ENCODE measurements at regions not wholly inside any gene's neighbourhood (a gene's known extent, or its start where the extent isn't known, plus 50 kb on each side); places are given as distances from the start of the nearest gene placed in this dataset.

DNA sequence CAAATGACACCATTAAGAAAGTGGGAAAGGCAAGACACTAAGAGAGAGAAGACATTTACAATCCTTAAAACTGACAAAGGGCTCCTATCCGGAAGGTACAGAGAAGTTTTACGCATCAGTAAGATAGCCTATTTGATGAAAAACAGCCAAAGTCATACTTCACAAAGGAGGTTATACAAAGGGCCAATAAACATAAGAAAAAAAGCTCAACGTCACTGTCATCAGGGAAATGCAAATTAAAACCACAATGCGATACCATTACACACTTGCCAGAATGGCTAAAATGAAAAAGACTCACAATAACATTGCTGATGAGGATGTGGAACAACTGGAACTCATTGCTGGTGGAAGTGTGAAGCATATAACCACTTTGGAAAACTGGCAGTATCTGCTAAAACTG is 168.6 kb upstream of the FAR2 start:
- SMC1A ChIA-PET (ENCODE audit: uncharacterized antibody, unreplicated experiment): no interaction called here
- H3K4me1 ChIP-seq (ENCODE audit: control insufficient read depth, insufficient read depth, low read length): no peaks in the 10 kb centered on the region
- FAIRE-seq (no peak), ATAC-seq (no peak), DNase-seq (ENCODE audit: low read depth, low spot score) (no peak)
- CTCF ChIA-PET: no interaction called here
- no peaks in the 10 kb centered on the region for H3K36me3 ChIP-seq (ENCODE audit: control insufficient read depth in 2 of 2, insufficient read depth in 2 of 2, low read length in 1 of 2)
- POLR2A ChIA-PET: no interaction called here
- 56% methylated on average over 4 of the region's 4 CpGs for WGBS (ENCODE audit: insufficient coverage, insufficient replicate concordance, low lambda C conversion rate, missing lambda C conversion rate)
- H3K4me2 ChIP-seq (ENCODE audit: control insufficient read depth, insufficient read depth): no peak overlapping the region
- H3K9ac ChIP-seq (ENCODE audit: control insufficient read depth, insufficient read depth, low read length): no peak overlapping the region
- no peak overlapping the region for H3K27ac ChIP-seq (ENCODE audit: control insufficient read depth, insufficient read depth)
- no peaks in the 10 kb centered on the region for H3K9me3 ChIP-seq (replicated peaks; ENCODE audit: control insufficient read depth, insufficient read depth, low read length)
- in situ Hi-C loops (cut with MboI): no loop called here
- no peaks in the 10 kb centered on the region for H4K20me1 ChIP-seq (ENCODE audit: control insufficient read depth, insufficient read depth)
- H3K4me3 ChIP-seq: no peak overlapping the region
- RAD21 ChIA-PET (ENCODE audit: unreplicated experiment): no interaction called here
- H3K27me3 ChIP-seq (replicated peaks in 1 of 2; ENCODE audit: control insufficient read depth in 2 of 2, insufficient read depth in 2 of 2, low read length in 1 of 2): no peaks in the 10 kb centered on the region
- no TSS peak for BruUV-seq (replicated peaks)
- H2AFZ ChIP-seq (ENCODE audit: control insufficient read depth, low read depth, low read length): no peak overlapping the region
- intact Hi-C loops (cut with micrococcal nuclease; ENCODE audit: unreplicated experiment): no loop called here
- no peaks in the 10 kb centered on the region for H3K79me2 ChIP-seq (ENCODE audit: control insufficient read depth, insufficient read depth, low read length)
- TF ChIP-seq RAD21 (IDR thresholded peaks at IDR 0.05; ENCODE audit: insufficient read depth, low read depth, low read length) (no peak), GABPA (IDR thresholded peaks at IDR 0.05; ENCODE audit: low read depth) (no peak), PAX5 (IDR thresholded peaks at IDR 0.05; ENCODE audit: borderline replicate concordance, low read depth, low read length) (no peak), PRDM15 (CRISPR knock-in tag; IDR thresholded peaks at IDR 0.05) (no peak), PML (IDR thresholded peaks at IDR 0.05; ENCODE audit: low read length) (no peak), SREBF2 (IDR thresholded peaks at IDR 0.05; ENCODE audit: low read length) (no peak), ZBED1 (IDR thresholded peaks at IDR 0.05; ENCODE audit: borderline replicate concordance) (no peak), GATAD2B (conservative IDR thresholded peaks at IDR 0.05; ENCODE audit: low read depth) (no peak), TCF7 (IDR thresholded peaks at IDR 0.05; ENCODE audit: borderline replicate concordance) (no peak), ZNF217 (IDR thresholded peaks at IDR 0.05) (no peak), ZNF274 (IDR thresholded peaks at IDR 0.05; ENCODE audit: insufficient read depth, insufficient read length) (no peak)
- TF ChIP-seq, protein P1, sequence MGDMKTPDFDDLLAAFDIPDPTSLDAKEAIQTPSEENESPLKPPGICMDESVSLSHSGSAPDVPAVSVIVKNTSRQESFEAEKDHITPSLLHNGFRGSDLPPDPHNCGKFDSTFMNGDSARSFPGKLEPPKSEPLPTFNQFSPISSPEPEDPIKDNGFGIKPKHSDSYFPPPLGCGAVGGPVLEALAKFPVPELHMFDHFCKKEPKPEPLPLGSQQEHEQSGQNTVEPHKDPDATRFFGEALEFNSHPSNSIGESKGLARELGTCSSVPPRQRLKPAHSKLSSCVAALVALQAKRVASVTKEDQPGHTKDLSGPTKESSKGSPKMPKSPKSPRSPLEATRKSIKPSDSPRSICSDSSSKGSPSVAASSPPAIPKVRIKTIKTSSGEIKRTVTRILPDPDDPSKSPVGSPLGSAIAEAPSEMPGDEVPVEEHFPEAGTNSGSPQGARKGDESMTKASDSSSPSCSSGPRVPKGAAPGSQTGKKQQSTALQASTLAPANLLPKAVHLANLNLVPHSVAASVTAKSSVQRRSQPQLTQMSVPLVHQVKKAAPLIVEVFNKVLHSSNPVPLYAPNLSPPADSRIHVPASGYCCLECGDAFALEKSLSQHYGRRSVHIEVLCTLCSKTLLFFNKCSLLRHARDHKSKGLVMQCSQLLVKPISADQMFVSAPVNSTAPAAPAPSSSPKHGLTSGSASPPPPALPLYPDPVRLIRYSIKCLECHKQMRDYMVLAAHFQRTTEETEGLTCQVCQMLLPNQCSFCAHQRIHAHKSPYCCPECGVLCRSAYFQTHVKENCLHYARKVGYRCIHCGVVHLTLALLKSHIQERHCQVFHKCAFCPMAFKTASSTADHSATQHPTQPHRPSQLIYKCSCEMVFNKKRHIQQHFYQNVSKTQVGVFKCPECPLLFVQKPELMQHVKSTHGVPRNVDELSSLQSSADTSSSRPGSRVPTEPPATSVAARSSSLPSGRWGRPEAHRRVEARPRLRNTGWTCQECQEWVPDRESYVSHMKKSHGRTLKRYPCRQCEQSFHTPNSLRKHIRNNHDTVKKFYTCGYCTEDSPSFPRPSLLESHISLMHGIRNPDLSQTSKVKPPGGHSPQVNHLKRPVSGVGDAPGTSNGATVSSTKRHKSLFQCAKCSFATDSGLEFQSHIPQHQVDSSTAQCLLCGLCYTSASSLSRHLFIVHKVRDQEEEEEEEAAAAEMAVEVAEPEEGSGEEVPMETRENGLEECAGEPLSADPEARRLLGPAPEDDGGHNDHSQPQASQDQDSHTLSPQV (IDR thresholded peaks at IDR 0.05): no peak
- TF ChIP-seq, protein P2, sequence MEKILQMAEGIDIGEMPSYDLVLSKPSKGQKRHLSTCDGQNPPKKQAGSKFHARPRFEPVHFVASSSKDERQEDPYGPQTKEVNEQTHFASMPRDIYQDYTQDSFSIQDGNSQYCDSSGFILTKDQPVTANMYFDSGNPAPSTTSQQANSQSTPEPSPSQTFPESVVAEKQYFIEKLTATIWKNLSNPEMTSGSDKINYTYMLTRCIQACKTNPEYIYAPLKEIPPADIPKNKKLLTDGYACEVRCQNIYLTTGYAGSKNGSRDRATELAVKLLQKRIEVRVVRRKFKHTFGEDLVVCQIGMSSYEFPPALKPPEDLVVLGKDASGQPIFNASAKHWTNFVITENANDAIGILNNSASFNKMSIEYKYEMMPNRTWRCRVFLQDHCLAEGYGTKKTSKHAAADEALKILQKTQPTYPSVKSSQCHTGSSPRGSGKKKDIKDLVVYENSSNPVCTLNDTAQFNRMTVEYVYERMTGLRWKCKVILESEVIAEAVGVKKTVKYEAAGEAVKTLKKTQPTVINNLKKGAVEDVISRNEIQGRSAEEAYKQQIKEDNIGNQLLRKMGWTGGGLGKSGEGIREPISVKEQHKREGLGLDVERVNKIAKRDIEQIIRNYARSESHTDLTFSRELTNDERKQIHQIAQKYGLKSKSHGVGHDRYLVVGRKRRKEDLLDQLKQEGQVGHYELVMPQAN (conservative IDR thresholded peaks at IDR 0.05): no peak
- TF ChIP-seq, protein P3, sequence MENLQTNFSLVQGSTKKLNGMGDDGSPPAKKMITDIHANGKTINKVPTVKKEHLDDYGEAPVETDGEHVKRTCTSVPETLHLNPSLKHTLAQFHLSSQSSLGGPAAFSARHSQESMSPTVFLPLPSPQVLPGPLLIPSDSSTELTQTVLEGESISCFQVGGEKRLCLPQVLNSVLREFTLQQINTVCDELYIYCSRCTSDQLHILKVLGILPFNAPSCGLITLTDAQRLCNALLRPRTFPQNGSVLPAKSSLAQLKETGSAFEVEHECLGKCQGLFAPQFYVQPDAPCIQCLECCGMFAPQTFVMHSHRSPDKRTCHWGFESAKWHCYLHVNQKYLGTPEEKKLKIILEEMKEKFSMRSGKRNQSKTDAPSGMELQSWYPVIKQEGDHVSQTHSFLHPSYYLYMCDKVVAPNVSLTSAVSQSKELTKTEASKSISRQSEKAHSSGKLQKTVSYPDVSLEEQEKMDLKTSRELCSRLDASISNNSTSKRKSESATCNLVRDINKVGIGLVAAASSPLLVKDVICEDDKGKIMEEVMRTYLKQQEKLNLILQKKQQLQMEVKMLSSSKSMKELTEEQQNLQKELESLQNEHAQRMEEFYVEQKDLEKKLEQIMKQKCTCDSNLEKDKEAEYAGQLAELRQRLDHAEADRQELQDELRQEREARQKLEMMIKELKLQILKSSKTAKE (IDR thresholded peaks at IDR 0.05; ENCODE audit: low read depth, poor library complexity, severe bottlenecking): no peak
